IPS-NIHi7 (cell line): ENCODE measurements at regions not wholly inside any gene's neighbourhood (a gene's known extent, or its start where the extent isn't known, plus 50 kb on each side); places are given as distances from the start of the nearest gene placed in this dataset.
"Not testable (repeated sequence)": the region's sequence is repeated elsewhere in the genome, so short reads cannot be mapped to it uniquely, and the experiment has no call there.

Experiments used
- DNase-seq: peaks from one replicate; pipeline ENCODE4 v3.0.0; 2012; ENCODE audit warnings: mixed read lengths; ENCODE audit errors: extremely low spot score

- no peak for DNase-seq
Measured at GRCh38 chr11:71127806-71128205, 124.6 kb downstream of the SHANK2 start.

GRCh38 chr11:71126401-71126800 lies 126.0 kb downstream of the SHANK2 start:
- DNase-seq, result not testable (repeated sequence)

GRCh38 chr11:71125150-71125549 lies 127.2 kb downstream of the SHANK2 start:
- no peak for DNase-seq

- DNase-seq, result no peak
Measured at GRCh38 chr11:71124127-71124526, 128.2 kb downstream of the SHANK2 start.

- DNase-seq, result peak; percentile 85
Measured at GRCh38 chr11:71120471-71120896, 131.9 kb downstream of the SHANK2 start.

GRCh38 chr11:71119656-71120269 lies 132.6 kb downstream of the SHANK2 start:
- no peak for DNase-seq

GRCh38 chr11:71118671-71119250 lies 133.6 kb downstream of the SHANK2 start:
- DNase-seq, result no peak

- no peak for DNase-seq
Measured at GRCh38 chr11:71117311-71117710, 135.1 kb downstream of the SHANK2 start.

GRCh38 chr11:71116693-71117040 lies 135.7 kb downstream of the SHANK2 start:
- no peak for DNase-seq

GRCh38 chr11:71115770-71116692 lies 136.3 kb downstream of the SHANK2 start:
- DNase-seq, result no peak

GRCh38 chr11:71114124-71114851 lies 138.1 kb downstream of the SHANK2 start:
- no peak for DNase-seq

- DNase-seq, result no peak
Measured at GRCh38 chr11:71112990-71113389, 139.4 kb downstream of the SHANK2 start.

- peak; percentile 38 for DNase-seq
Measured at GRCh38 chr11:71112454-71112853, 139.9 kb downstream of the SHANK2 start.

GRCh38 chr11:71109586-71109985 lies 142.8 kb downstream of the SHANK2 start:
- no peak for DNase-seq

GRCh38 chr11:71109186-71109585 lies 143.2 kb downstream of the SHANK2 start:
- DNase-seq, result no peak

- no peak for DNase-seq
Measured at GRCh38 chr11:71108013-71108865, 144.1 kb downstream of the SHANK2 start.

GRCh38 chr11:71106671-71107070 lies 145.7 kb downstream of the SHANK2 start:
- no peak for DNase-seq

GRCh38 chr11:71103266-71103665 lies 149.1 kb downstream of the SHANK2 start:
- DNase-seq, result no peak

GRCh38 chr11:71102251-71102995 lies 150.0 kb downstream of the SHANK2 start:
- no peak for DNase-seq

GRCh38 chr11:71101606-71102005 lies 150.8 kb downstream of the SHANK2 start:
- DNase-seq, result no peak
